ENCODE measurements at regions not wholly inside any gene's neighbourhood (a gene's known extent, or its start where the extent isn't known, plus 50 kb on each side); places are given as distances from the start of the nearest gene placed in this dataset.

GRCh38 chr1:118736322-118736721, 251.8 kb downstream of the TBX15 start:
- no peak for TF ChIP-seq POLR2AphosphoS5 (IDR thresholded peaks at IDR 0.05; ENCODE audit: low read depth, low read length)
- TF ChIP-seq SIN3A (IDR thresholded peaks at IDR 0.05; ENCODE audit: borderline replicate concordance, insufficient read depth, low read length), result no peak
- no peak for TF ChIP-seq REST (IDR thresholded peaks at IDR 0.05; ENCODE audit: insufficient read depth in 1 of 2, low read depth in 2 of 2, low read length in 2 of 2)
- TF ChIP-seq TAF1 (IDR thresholded peaks at IDR 0.05; ENCODE audit: borderline replicate concordance, insufficient read depth, low read length), result no peak
